ENCODE measurements at regions not wholly inside any gene's neighbourhood (a gene's known extent, or its start where the extent isn't known, plus 50 kb on each side); places are given as distances from the start of the nearest gene placed in this dataset.

GRCh38 chr5:72702881-72703434 is 113.5 kb upstream of the TNPO1 start:
- TF ChIP-seq CTCF (IDR thresholded peaks at IDR 0.05), result no peak
- no peak for TF ChIP-seq POLR2A (IDR thresholded peaks at IDR 0.05)
- TF ChIP-seq EP300 (IDR thresholded peaks at IDR 0.05), result no peak

Measured in ovary (tissue), 3 donors.